H1 (cell line): ENCODE measurements at regions not wholly inside any gene's neighbourhood (a gene's known extent, or its start where the extent isn't known, plus 50 kb on each side); places are given as distances from the start of the nearest gene placed in this dataset.

Experiments
- CEBPB ChIP-seq: IDR thresholded peaks from 2 replicates; pipeline ENCODE4 v1.6.1; 2012; ENCODE audit warnings: low read depth, low read length
- EP300 ChIP-seq, 2 experiments: IDR thresholded peaks; 1 replicate in 1 of 2; 2 replicates in 1 of 2; pipeline ENCODE4 v1.6.1; 2011 to 2012; ENCODE audit warnings: low read depth in 2 of 2, low read length in 2 of 2, mild to moderate bottlenecking in 2 of 2, borderline replicate concordance in 1 of 2, inconsistent platforms in 1 of 2, moderate library complexity in 1 of 2
- EZH2 ChIP-seq: fragments of 200-600 bp; sonication (generic); IDR thresholded peaks from 2 replicates; pipeline ENCODE4 v1.7.1; 2012; ENCODE audit warnings: low read depth, mild to moderate bottlenecking, moderate library complexity, low read length, inconsistent platforms; ENCODE audit not compliant: severe bottlenecking
- GABPA ChIP-seq: IDR thresholded peaks from 2 replicates; pipeline ENCODE4 v1.6.1; 2011; ENCODE audit warnings: mild to moderate bottlenecking, low read length, moderate library complexity, borderline replicate concordance; ENCODE audit not compliant: insufficient read depth
- HDAC2 ChIP-seq, 2 experiments: fragments of 300-600 bp in 1 of 2; sonication (generic) in 1 of 2; IDR thresholded peaks; 2 replicates each; pipeline ENCODE4 v1.6.1; 2011 to 2012; ENCODE audit warnings: low read depth in 2 of 2, low read length in 2 of 2, mild to moderate bottlenecking in 2 of 2, moderate library complexity in 2 of 2, borderline replicate concordance in 1 of 2, inconsistent platforms in 1 of 2
- HDAC6 ChIP-seq: IDR thresholded peaks from one replicate; pipeline ENCODE4 v1.7.1; 2012; ENCODE audit warnings: low read depth, mild to moderate bottlenecking, inconsistent platforms, low read length, moderate library complexity
- JUN ChIP-seq: IDR thresholded peaks from 2 replicates; pipeline ENCODE4 v1.6.1; 2011; ENCODE audit warnings: low read depth, mild to moderate bottlenecking, improper control_type of control experiment, low read length
- POLR2A ChIP-seq, 2 experiments: IDR thresholded peaks; 1 replicate in 1 of 2; 2 replicates in 1 of 2; pipeline ENCODE4 v1.6.1; 2011; ENCODE audit warnings: low read depth in 2 of 2, low read length in 2 of 2, mild to moderate bottlenecking in 2 of 2; ENCODE audit errors: control extremely low read depth in 1 of 2
- RAD21 ChIP-seq, 2 experiments: IDR thresholded peaks in 1 of 2; conservative IDR thresholded peaks in 1 of 2; 2 replicates each; pipeline ENCODE4 v1.6.1; 2011; ENCODE audit warnings: low read depth in 2 of 2, low read length in 2 of 2, improper control_type of control experiment in 1 of 2, inconsistent platforms in 1 of 2, mild to moderate bottlenecking in 1 of 2, moderate library complexity in 1 of 2
- SP1 ChIP-seq: IDR thresholded peaks from 2 replicates; pipeline ENCODE4 v1.6.1; 2011; ENCODE audit warnings: low read depth, low read length
- TCF12 ChIP-seq: IDR thresholded peaks from 2 replicates; pipeline ENCODE4 v1.6.1; 2011; ENCODE audit warnings: low read depth, mild to moderate bottlenecking, low read length
- TF ChIP-seq, protein P1 (sequence below): IDR thresholded peaks from 2 replicates; pipeline ENCODE4 v1.6.1; 2012; ENCODE audit warnings: inconsistent platforms
- TF ChIP-seq, protein P2 (sequence below), 3 experiments: IDR thresholded peaks; 1 replicate in 2 of 3; 2 replicates in 1 of 3; pipeline versions ENCODE4 v1.5.1 to v1.6.1; 2011; ENCODE audit warnings: low read length in 3 of 3, mild to moderate bottlenecking in 3 of 3, inconsistent platforms in 2 of 3, low read depth in 1 of 3, moderate library complexity in 1 of 3; ENCODE audit not compliant: insufficient read depth in 1 of 3; ENCODE audit errors: control extremely low read depth in 1 of 3

DNA sequence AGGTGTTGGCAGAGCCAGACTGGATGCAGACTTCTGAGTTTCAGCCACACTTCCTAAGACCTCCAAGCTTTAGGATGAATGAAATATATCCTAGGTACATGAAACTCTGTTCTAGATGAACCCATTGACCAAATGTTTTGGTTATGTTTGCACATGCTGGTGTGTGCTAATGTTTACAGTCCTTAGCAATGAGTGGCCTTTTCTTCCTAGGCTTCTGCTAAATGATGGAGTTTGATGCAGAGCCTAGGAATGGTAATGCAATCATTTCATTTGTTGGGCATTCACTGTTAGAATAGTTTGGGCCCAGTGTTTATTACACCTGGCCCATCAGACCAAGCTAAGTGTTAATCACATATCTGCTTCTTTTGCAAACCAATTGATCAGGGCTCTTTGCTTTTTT, 464.7 kb downstream of the MEIS1 start:
- TF ChIP-seq, protein P1, sequence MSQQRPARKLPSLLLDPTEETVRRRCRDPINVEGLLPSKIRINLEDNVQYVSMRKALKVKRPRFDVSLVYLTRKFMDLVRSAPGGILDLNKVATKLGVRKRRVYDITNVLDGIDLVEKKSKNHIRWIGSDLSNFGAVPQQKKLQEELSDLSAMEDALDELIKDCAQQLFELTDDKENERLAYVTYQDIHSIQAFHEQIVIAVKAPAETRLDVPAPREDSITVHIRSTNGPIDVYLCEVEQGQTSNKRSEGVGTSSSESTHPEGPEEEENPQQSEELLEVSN, result no peak
- TF ChIP-seq RAD21 (IDR thresholded peaks at IDR 0.05 in 1 of 2, conservative IDR thresholded peaks at IDR 0.05 in 1 of 2; ENCODE audit: low read depth in 2 of 2, low read length in 2 of 2) (no peak), HDAC6 (no peak), GABPA (no peak), POLR2A (IDR thresholded peaks at IDR 0.05; ENCODE audit: control extremely low read depth in 1 of 2, low read depth in 2 of 2, low read length in 2 of 2) (no peak), EP300 (IDR thresholded peaks at IDR 0.05; ENCODE audit: borderline replicate concordance in 1 of 2, low read depth in 2 of 2, low read length in 2 of 2) (no peak), CEBPB (no peak), HDAC2 (IDR thresholded peaks at IDR 0.05; ENCODE audit: borderline replicate concordance in 1 of 2, low read depth in 2 of 2, low read length in 2 of 2) (no peak), TCF12 (no peak), SP1 (no peak), EZH2 (no peak), JUN (no peak)
- TF ChIP-seq, protein P2, sequence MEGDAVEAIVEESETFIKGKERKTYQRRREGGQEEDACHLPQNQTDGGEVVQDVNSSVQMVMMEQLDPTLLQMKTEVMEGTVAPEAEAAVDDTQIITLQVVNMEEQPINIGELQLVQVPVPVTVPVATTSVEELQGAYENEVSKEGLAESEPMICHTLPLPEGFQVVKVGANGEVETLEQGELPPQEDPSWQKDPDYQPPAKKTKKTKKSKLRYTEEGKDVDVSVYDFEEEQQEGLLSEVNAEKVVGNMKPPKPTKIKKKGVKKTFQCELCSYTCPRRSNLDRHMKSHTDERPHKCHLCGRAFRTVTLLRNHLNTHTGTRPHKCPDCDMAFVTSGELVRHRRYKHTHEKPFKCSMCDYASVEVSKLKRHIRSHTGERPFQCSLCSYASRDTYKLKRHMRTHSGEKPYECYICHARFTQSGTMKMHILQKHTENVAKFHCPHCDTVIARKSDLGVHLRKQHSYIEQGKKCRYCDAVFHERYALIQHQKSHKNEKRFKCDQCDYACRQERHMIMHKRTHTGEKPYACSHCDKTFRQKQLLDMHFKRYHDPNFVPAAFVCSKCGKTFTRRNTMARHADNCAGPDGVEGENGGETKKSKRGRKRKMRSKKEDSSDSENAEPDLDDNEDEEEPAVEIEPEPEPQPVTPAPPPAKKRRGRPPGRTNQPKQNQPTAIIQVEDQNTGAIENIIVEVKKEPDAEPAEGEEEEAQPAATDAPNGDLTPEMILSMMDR (IDR thresholded peaks at IDR 0.05; ENCODE audit: control extremely low read depth in 1 of 3, insufficient read depth in 1 of 3, low read depth in 1 of 3, low read length in 3 of 3), result no peak
